NCI-H446 (cell line): ENCODE measurements at regions not wholly inside any gene's neighbourhood (a gene's known extent, or its start where the extent isn't known, plus 50 kb on each side); places are given as distances from the start of the nearest gene placed in this dataset.
A peak's percentile ranks its signal among the peaks of the same experiment; 100 is the strongest.

Experiments used
- DNase-seq, 2 experiments: peaks; one replicate each; lab custom pipeline; 2025; lab: John Stamatoyannopoulos, UW

DNA sequence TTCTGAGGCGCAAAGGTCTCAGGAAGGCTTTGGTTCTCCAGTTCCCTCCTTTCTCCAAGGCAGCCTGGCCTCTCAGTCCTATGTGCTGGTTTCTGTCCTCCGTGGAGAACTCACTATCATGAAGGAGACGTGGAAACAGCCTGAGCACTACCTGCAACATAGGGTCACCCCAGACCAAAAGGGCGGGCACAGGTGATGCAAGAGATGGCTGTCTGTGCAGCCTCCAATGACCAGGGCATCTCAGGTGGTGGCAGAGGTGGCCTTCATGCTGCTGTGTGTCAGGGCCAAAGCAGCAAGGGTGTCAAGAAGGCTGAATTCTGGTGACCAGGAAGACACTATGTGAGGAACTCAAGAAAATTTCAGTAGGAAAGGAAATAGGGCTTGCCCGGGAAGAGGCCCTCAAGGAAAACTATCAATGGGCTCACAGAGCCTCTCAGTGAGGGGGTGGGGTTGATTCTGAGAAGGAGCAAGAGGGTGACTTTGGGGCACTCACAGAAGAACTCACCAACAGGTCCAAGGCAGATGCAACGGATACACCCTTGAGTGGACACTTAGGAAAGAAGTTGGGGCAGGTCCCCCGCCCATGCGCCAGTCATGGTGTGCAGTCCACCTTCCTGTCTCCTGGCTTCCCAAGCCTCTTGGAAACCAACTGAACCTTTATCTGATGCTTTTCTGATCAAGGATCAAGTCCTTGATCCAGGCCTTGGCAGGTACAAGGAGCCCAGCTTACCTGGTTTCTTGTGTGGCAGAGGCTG, 212.3 kb upstream of the B3GAT1 start:
- DNase-seq, result no peak

DNA sequence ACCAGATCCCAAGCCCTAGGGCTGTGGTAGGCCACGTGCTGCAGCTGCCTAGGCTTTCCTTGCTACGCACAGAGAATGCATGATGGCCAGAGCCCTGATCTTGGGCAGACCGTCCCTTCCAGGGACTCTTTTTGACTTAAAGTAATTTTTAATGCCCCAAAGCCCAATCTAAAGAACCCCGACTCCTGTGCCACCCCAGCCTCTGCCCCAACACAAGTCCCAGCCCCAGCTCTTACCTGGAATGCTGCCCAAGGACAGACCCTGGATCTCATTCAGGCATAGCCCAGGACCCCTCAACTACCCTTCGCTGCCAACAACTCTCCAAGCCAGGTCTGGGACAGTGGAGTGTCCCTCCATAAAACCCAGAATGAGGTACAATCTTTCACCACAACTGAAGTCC, 211.7 kb upstream of the B3GAT1 start:
- no peak for DNase-seq

GRCh38 chr11:134622458-134622857, 210.4 kb upstream of the B3GAT1 start:
- DNase-seq, result no peak

GRCh38 chr11:134617360-134617759, 205.3 kb upstream of the B3GAT1 start:
- no peak for DNase-seq

GRCh38 chr11:134616038-134616437, 204.0 kb upstream of the B3GAT1 start:
- DNase-seq, result no peak

GRCh38 chr11:134615041-134615615, 203.1 kb upstream of the B3GAT1 start:
- no peak for DNase-seq

DNA sequence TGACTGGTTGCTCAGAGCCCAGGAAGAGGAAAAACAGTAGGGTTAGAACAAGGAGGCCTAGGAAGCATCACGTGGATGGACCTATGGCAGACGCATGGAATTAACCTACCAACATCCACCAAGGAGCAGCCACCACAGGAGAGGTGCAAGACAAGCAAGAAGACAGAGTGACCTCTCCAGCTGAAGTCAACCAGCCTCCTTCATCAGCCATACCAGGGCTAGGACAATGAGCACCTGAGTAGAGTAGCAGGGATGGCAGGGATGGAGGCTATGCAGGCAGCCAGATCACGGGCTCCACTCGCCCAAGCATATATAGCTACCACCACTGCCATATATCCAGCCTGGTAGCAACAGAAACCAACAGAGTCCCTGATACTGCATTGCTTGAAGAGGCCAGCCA, 202.1 kb upstream of the B3GAT1 start:
- no peak for DNase-seq

GRCh38 chr11:134613646-134614045, 201.6 kb upstream of the B3GAT1 start:
- no peak for DNase-seq

DNA sequence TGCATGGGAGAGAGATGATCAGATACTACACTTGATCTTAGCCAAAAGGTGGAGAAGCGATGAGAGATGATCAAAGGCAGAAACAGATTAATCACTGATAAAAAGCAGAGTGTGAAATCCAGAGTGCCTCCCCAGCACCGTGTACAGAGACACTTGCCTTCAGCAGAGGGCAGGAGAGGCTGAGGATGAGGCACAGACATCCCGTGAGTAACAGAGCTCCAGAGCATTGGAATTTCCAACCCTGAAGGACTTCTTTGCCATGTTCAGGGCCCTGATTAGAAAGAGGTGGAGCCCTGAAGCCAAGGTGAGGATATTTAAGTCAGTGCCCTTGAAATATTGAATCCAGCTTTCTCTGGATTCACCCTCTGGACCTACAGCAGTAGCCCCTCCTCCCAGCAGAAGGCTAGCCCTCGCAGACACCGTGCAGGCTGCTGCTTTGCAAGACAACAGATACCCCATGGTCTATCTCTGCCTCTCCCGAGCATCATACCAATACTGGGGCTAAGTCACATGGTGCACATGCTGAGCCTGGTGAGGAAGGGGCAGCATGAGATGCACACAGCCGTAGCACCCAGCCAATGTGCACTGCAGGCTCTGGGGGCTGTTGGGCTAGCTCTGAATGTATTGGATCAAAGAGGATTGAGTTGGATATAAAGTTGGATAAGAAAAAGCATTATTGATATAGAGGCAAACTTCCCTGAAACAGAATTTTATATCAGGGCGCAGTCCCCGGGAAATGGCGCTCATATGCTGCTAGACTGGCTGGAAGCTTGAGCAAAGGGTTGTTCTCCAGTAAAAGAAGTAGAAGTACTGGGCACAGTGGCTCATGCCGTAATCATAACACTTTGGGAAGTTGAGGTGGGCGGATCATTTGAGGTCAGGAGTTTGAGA, 200.3 kb upstream of the B3GAT1 start:
- no peak for DNase-seq

DNA sequence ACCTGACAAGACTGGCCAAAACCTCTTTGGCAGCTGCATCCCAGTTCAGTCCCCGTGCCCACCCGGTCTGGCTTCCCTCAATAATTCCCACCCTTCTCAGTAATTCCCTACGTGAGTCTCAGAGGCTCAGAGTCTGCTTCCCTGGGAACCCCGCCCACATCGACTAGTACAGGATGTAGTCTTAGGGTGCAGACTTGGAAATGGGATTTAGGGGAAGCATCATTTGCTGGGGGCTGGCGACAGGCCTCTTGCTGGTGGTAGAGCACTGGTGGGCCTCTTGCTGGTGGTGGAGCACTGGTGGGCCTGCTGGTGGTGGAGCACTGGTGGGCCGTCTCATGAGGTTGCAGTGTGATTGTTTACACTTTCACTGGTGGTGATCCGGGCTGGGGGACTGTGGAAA, 199.5 kb upstream of the B3GAT1 start:
- DNase-seq, result no peak

DNA sequence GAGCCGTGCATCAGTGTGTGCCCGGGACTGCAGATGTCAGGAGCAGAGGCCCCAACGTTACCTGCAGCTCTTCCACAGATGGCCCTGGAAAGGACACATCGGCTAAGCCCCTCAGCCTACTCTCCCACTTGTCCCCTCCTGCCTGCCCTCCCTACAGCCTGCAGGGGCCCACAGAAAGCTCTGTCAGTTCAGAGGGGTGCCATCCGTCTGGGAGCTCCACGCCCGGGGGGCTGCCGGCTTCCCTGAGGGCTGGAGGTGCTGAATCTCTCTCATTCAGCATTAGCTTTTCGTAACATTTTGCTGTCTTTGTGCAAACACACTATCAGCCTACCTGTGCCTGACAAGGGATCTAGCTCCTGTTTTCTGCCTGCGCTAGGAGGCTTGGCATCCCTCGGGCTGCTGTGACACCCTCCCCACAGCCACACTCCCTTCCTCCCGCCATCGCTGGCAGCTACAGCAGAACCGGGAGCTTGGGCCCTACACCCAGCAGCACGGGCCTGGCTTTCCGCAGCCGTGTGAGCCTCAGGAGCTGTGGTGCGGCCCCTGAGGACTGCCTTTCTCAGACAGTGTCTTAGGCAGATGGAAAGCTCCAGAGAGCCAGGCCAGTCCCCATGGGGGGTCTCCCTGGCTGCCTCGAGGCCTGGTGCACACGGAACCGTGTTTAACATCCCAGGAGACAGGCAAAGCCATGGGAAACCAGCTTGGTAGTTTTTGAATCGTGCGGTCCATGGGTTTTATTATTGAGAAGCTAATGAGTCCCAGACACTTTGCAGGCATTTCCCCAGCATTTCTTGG, 198.3 kb upstream of the B3GAT1 start:
- no peak for DNase-seq

GRCh38 chr11:134609361-134610115, 197.5 kb upstream of the B3GAT1 start:
- no peak for DNase-seq

- no peak for DNase-seq
Measured at GRCh38 chr11:134607963-134608750, 196.1 kb upstream of the B3GAT1 start.

DNA sequence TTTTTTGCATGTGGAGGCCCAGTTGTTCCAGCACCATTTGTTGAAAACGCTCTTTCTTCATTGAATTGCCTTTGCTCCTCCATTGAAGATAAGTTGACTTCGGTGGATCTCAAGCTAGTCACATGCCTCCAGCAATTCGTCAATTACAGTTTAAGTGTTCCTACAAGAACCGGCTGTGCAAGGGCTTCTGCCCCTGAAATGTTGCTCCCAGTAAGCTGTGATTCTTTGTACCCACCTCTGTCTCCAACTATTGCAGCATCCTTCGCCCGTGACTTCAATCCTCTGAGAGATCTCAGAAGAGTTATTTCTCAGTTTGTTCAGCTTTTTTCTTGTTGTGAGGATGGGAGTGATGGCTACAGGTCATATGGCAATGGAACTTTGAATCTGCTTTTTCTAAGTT, 194.2 kb upstream of the B3GAT1 start:
- no peak for DNase-seq

GRCh38 chr11:134604886-134605285, 192.8 kb upstream of the B3GAT1 start:
- DNase-seq, result no peak

GRCh38 chr11:134599299-134599771, 187.3 kb upstream of the B3GAT1 start:
- no peak for DNase-seq

DNA sequence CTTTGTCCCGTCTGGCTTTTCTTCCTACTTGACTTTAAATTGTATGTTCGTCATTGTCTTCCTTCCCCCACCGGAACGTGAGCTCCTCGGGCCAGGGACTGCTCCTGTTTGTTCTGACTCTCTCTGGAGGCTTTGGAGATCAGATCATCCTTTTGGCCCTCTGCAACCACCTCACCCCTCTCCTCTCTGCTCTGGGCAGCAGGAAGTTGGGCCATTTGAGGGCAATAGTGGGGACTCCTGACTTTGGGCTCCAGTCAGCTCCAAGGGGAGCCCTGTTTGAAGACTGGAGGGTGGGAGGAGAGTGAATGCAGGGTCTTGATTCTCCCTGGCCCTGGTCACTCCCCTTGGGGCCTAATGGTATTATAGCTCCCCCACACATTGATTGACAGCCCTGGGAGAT, 186.3 kb upstream of the B3GAT1 start:
- DNase-seq, result no peak

- DNase-seq, result no peak
Measured at GRCh38 chr11:134597452-134597851, 185.4 kb upstream of the B3GAT1 start.

DNA sequence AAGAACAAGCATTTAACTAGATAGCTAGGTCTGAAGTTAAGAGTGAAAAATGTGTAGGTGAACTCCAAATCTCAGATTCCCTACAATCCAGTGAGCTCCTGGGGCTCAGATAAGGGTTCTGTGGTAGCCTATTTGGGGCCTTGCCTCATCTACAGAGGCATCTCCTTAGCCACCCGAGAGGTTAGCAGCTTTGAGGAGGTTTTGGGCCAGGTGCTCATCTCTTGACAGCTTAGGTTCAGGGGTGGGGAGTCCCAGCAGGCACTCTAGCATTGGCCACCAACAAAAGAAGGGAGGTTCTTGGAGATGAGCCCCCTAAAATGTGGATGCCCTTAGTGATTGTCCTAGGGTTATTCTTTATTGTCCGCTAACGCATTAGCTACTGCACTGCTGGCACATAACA, 184.4 kb upstream of the B3GAT1 start:
- DNase-seq, result no peak

DNA sequence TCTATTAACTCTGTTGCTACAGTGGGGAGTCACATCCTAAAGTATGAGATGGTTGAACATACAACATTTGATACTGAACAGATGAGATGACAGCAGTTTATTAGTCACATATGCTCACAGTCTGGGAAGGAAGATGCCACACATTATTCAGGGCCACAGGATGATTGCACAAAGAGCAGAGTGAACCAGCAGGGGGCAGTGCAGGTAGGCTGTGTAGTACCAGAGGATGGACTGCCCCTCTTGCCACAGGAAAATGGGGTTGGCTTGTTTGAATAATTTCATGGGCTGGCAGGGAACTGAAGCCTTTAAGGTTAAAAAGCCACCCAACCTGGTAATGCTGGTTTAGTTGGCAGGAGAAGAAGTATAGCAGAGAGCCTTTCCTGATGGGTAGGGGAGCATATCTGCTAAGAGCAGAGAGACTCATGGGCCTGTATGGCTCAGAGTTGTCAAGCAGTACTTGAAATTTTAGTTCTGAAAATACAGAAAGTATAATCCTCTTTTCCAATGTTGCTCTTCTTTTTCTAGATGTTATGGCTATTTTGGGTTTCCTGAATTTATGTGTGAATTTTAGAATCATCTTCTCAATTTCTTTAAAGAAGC, 180.4 kb upstream of the B3GAT1 start:
- peak in 1 of 2 experiments; percentile 24 for DNase-seq
